Stimulated activated CD4-positive, alpha-beta T cell treated with anti-CD3 and anti-CD28 coated beads, Interleukin-12 subunit alpha, Interleukin-12 subunit beta, amount 100 ng/mL, for 4 hours (primary cell): ENCODE measurements at regions not wholly inside any gene's neighbourhood (a gene's known extent, or its start where the extent isn't known, plus 50 kb on each side); places are given as distances from the start of the nearest gene placed in this dataset.
"Not testable (repeated sequence)": the region's sequence is repeated elsewhere in the genome, so short reads cannot be mapped to it uniquely, and the experiment has no call there.

Source experiments
- DNase-seq: peaks from one replicate; pipeline ENCODE4 v3.0.0-alpha.2; 2020

GRCh38 chr13:76330761-76331160 lies 555.4 kb downstream of the KCTD12 start:
- no peak for DNase-seq

DNA sequence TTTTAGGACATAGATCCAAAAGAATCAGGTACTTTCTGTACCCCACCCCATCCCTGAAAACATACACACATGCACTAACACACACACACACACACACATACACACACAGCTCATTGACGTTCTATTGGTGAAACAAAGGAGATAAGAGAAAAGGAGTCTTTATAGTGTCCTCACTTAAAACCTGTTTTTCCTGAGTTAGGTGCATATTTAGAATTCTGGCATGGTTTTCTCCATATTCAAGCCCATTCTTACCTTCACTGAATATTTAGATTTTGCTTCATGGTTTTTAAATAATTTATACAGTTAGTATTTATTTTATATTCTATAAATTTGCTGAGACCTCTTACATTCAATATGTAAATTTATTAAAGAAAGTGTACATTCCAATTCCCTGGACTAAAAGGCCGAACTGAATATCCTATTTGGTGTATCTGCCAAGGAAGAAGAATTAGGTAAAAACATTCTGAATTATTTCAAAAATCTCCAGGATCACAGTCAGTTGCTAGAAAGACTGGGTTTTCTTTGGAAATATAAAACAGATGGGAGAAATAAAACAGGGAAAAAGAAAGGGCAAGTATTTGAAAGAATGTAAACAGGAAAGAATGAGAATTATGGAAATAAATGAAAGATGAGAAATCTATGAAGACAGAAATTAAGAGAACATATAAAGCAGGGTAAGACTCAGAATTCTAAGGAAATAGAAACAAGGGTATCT lies 556.2 kb downstream of the KCTD12 start:
- no peak for DNase-seq

DNA sequence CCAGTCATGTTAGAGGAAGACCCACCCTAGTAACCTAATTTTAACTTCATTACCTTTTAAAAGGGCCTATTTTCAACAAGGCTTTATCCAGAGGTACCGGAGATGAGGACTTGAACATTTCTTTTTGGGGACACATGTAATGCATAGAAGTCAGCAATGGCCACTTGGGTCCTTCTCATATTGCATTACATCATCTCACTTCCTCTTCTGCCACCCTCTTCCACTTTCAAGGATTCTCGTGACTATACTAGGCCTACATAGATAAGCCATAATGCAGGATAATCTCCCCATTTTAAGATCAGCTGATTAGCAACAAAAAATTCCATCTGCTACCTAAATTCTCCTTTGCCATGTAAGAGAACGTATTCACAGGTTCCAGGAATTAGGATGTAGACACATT lies 557.2 kb downstream of the KCTD12 start:
- DNase-seq: no peak

GRCh38 chr13:76326343-76326742 lies 559.9 kb downstream of the KCTD12 start:
- DNase-seq: no peak

- DNase-seq: no peak
Observed at GRCh38 chr13:76319921-76320320, 566.3 kb downstream of the KCTD12 start.

GRCh38 chr13:76316998-76317527 lies 569.1 kb downstream of the KCTD12 start:
- DNase-seq: no peak

DNA sequence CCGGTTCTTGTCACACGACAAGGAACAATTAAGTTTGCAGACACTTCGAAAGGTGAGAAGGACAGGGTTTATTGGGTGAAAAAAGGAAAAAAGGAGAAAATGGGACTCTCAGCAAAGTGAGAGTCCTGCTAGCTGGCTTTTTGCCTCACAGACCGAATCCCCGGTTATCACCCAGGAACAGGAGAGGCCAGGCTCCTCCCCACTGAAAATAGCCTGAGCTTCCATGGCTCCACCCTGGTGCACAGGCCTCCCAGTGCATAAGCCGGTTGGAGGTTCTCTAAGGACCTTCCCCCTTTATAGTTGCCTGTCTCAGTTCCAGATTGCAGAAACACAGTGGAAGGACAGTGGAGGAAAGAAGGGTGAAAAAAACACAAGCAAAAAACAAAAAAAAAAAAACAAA lies 571.7 kb downstream of the KCTD12 start:
- DNase-seq: no peak

GRCh38 chr13:76307142-76307541 lies 579.1 kb downstream of the KCTD12 start:
- no peak for DNase-seq

- no peak for DNase-seq
Observed at GRCh38 chr13:76300688-76301087, 585.5 kb downstream of the KCTD12 start.

DNA sequence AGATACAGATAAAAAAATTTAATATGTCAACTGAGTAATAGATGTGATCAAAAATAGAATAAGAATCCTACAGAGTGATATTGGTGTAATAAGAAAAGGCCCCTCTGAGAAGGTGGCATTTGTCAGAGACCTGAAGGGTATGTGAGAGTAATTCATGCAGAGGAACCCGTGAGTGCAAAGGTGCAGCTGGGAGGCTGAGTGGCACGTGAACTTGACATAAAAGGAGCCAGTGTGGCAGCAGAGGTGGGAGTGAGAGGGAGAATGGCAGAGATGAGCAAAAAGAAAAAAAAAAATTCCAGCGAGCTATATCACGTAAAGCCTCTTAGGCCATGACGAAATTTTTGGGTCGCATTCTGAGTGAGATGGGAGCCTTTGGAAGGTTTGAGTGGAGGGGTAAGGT lies 588.9 kb downstream of the KCTD12 start:
- no peak for DNase-seq

DNA sequence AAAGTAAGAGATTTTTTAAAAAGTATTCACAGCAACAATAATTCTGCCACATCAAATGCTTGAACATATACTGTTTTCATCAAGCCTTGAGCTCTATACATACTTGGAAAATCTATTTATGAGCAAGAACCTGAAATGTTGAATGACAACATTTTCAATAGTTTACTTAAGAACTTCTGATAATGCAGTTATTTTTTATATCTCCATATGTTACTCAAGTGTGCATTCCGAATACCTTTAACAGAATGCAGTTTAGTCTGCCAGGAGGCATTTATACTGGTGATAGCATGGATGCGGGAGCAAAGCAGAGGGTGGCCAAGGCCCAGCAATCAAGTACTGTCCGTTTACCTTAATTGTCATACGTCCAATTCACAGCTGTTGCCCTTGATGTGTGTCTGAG lies 589.5 kb downstream of the KCTD12 start:
- no peak for DNase-seq

GRCh38 chr13:76295020-76295419 lies 591.2 kb downstream of the KCTD12 start:
- not testable (repeated sequence) for DNase-seq

DNA sequence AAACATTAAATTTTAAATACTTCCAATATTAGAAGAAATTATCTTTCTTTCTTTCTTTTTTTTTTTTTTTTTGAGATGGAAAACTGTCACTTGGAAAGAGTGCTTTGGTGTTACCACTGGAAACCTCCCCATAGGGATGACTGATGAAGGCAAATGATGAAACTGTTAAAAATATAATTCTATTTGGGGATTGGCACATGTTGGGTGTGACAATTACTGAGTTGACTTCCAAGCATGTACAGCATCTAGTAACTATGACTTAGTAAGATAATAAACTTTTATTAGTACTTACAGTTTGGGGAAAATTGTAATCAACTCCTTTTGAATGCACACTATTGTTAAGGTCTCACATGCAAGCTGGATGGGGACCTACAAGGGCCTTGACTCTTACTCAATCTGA lies 592.5 kb downstream of the KCTD12 start:
- DNase-seq: no peak

- DNase-seq: no peak
Observed at GRCh38 chr13:76293346-76293745, 592.9 kb downstream of the KCTD12 start.

- DNase-seq: no peak
Observed at GRCh38 chr13:76292726-76293125, 593.5 kb downstream of the KCTD12 start.

DNA sequence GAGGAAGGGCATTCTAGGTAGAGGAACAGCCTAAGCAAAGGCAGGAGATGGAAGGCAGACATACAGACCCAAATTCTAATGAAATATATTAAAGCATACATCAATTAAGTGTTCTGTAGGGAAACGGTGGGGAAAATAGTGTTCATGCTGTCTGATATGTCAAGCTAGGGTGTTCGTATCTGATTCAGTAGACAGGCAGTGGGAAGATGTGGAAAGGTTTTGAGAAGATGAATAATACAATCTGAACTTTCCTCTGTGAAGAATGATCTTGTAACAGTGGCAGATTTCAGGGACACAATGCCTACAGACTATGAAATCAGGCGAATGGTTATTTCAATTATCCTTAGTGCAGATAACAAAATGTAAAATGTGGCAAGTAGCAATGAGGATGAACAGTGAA lies 594.2 kb downstream of the KCTD12 start:
- DNase-seq: no peak

DNA sequence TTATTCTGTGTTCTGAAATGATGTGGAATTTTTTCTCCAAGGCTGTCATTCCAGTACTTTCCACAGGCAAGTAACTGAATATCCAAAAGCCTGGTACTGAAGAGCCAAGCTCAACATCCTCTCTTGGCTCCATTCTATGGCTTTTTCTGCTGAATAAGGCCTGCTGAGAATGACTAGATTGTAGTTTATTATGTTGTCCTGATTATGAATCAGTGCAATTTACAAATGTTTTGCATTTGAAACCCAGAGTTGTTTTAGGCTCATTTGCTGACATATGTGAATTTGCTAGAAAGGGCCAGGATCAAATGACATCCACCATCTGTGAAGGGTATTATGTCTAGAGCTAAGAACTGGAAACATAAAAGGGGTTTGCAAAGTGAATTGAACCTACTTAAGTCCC lies 596.6 kb downstream of the KCTD12 start:
- no peak for DNase-seq

GRCh38 chr13:76286178-76286577 lies 600.0 kb downstream of the KCTD12 start:
- no peak for DNase-seq

GRCh38 chr13:76285463-76285862 lies 600.7 kb downstream of the KCTD12 start:
- no peak for DNase-seq

DNA sequence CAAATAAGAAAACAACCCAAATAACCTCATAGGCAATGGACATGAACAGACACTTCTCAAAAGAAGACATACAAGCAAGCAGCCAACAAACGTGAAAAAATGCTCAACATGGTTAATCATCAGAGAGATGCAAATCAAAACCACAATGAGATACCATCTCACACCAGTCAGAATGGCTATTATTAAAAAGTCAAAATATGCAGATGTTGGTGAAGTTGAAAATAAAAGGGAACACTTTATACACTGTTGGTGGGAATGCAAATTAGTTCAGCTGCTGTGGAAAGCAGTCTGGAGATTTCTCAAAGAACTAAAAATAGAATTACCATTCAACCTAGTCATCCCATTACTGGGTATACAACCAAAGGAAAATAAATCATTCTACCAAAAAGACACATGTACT lies 606.4 kb downstream of the KCTD12 start:
- DNase-seq: not testable (repeated sequence)

DNA sequence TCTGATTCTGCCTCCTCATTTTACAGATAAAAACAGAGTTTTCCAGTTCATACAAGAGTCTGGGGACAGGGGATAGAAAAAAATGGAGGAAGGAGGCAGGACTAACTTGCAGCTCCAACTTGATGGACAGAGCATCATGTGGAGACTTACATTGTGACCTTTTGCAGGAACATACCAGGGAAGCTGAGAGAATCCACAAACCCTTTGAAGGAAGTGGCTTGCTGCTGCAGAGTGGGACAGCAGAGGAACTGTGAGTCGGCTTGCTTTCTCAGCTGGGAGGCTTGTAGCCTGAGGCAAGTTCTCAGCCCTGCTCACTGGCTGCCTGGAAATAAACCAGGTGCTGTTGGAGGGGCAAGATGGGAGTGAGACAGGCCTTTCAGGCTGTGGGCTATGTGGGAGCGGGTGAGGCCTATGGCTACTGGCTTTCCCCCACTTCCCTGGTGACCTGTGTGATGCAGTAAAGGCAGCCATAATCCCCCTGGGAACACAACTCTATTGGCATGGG lies 614.4 kb downstream of the KCTD12 start:
- DNase-seq: no peak

DNA sequence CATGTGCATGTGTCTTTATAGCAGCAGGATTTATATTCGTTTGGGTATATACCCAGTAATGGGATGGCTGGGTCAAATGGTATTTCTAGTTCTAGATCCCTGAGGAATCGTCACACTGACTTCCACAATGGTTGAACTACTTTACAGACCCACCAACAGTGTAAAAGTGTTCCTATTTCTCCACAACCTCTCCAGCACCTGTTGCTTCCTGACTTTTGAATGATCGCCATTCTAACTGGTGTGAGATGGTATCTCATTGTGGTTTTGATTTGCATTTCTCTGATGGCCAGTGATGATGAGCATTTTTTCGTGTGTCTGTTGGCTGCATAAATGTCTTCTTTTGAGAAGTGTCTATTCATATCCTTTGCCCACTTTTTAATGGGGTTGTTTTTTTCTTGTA lies 617.9 kb downstream of the KCTD12 start:
- not testable (repeated sequence) for DNase-seq

DNA sequence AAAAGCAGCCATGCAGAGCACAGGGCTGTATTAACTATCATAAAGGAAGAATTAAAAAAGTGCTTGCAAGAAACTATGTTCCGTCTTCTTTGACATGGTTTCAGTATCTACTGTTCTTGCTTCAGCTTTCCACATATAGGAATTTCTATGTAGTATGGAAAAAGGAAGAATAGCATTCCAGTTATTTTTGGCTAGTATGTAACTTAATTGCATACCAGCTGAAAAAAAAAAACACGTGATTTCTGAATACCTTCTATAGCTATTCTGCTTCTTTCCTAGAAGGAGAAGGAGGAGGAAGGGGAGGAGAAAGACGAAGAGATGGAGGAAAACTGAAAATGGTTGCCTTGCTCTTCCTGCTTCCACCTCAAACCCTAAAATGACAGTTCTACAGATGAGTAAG lies 619.0 kb downstream of the KCTD12 start:
- DNase-seq: no peak

DNA sequence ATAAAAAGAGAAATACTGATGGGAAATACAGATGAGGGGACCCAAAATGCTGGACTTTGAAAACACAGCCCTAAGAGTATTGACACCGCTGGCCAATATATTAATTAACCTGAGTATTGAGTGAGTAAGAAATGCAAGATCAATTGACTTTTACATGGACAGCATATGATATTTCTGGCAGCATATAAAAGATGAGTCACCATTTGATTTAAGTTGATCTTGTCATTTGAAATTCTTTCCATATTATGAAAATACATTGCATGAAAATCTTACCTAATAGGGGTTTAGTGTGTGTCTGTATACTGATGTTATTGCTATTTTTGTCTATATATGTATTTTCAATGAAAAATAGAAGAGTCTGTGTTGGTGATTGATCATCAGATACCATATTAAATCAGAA lies 619.6 kb downstream of the KCTD12 start:
- no peak for DNase-seq

GRCh38 chr13:76250211-76250610 lies 614.1 kb downstream of the LMO7 start:
- no peak for DNase-seq
